ENCODE measurements at regions not wholly inside any gene's neighbourhood (a gene's known extent, or its start where the extent isn't known, plus 50 kb on each side); places are given as distances from the start of the nearest gene placed in this dataset.
"Not testable (repeated sequence)": the region's sequence is repeated elsewhere in the genome, so short reads cannot be mapped to it uniquely, and the experiment has no call there.

- no peak overlapping the region for H3K4me3 ChIP-seq (IDR thresholded peaks at IDR 0.05; ENCODE audit: insufficient read depth, low read depth, low read length)
- H2AFZ ChIP-seq (ENCODE audit: low read depth): no peak overlapping the region
- no peaks in the 10 kb centered on the region for H3K27me3 ChIP-seq (ENCODE audit: insufficient read depth, low read depth)
- H3K36me3 ChIP-seq (ENCODE audit: insufficient read depth): no peaks in the 10 kb centered on the region
- no peak overlapping the region for H3K9ac ChIP-seq
- H3K4me1 ChIP-seq (ENCODE audit: low read depth, poor library complexity, severe bottlenecking): no peaks in the 10 kb centered on the region
- H4K20me1 ChIP-seq (ENCODE audit: insufficient read depth): no peaks in the 10 kb centered on the region
- no peak for TF ChIP-seq CTCF (conservative IDR thresholded peaks at IDR 0.05; ENCODE audit: low read depth, low read length)
- H3K27ac ChIP-seq: no peak overlapping the region
- H3K4me2 ChIP-seq: no peak overlapping the region
- no peaks in the 10 kb centered on the region for H3K79me2 ChIP-seq (ENCODE audit: insufficient read depth, low read depth)
These were observed 102.4 kb downstream of the DDX1 start for GRCh38 chr2:15693926-15694588.

- no peaks in the 10 kb centered on the region for H3K27me3 ChIP-seq (ENCODE audit: insufficient read depth, low read depth)
- H4K20me1 ChIP-seq (ENCODE audit: insufficient read depth): no peaks in the 10 kb centered on the region
- H3K36me3 ChIP-seq (ENCODE audit: insufficient read depth): no peaks in the 10 kb centered on the region
- no peaks in the 10 kb centered on the region for H3K4me1 ChIP-seq (ENCODE audit: low read depth, poor library complexity, severe bottlenecking)
- TF ChIP-seq CTCF (conservative IDR thresholded peaks at IDR 0.05; ENCODE audit: low read depth, low read length): no peak
- H3K4me3 ChIP-seq (IDR thresholded peaks at IDR 0.05; ENCODE audit: insufficient read depth, low read depth, low read length): no peak overlapping the region
- H3K9ac ChIP-seq: no peak overlapping the region
- H2AFZ ChIP-seq (ENCODE audit: low read depth): no peak overlapping the region
- H3K4me2 ChIP-seq: no peak overlapping the region
- no peak overlapping the region for H3K27ac ChIP-seq
- no peaks in the 10 kb centered on the region for H3K79me2 ChIP-seq (ENCODE audit: insufficient read depth, low read depth)
These were observed 102.9 kb downstream of the DDX1 start for GRCh38 chr2:15694589-15694986.

- H3K27ac ChIP-seq: no peak overlapping the region
These were observed 104.1 kb downstream of the DDX1 start for GRCh38 chr2:15695582-15696330.

GRCh38 chr2:15696606-15697170 lies 105.0 kb downstream of the DDX1 start:
- not testable (repeated sequence) for H3K36me3 ChIP-seq (ENCODE audit: insufficient read depth); H3K9ac ChIP-seq; H3K27ac ChIP-seq; H3K79me2 ChIP-seq (ENCODE audit: insufficient read depth, low read depth); H3K4me2 ChIP-seq; H3K4me1 ChIP-seq (ENCODE audit: low read depth, poor library complexity, severe bottlenecking); H3K27me3 ChIP-seq (ENCODE audit: insufficient read depth, low read depth); H3K4me3 ChIP-seq (IDR thresholded peaks at IDR 0.05; ENCODE audit: insufficient read depth, low read depth, low read length); H4K20me1 ChIP-seq (ENCODE audit: insufficient read depth); H2AFZ ChIP-seq (ENCODE audit: low read depth)

More at GRCh38 chr2:15695582-15696330, 104.1 kb downstream of the DDX1 start:
- Histone ChIP-seq H3K4me3 (IDR thresholded peaks at IDR 0.05; ENCODE audit: insufficient read depth, low read depth, low read length) (no peak overlapping the region), H2AFZ (ENCODE audit: low read depth) (no peak overlapping the region), H3K79me2 (ENCODE audit: insufficient read depth, low read depth) (no peaks in the 10 kb centered on the region), H3K27me3 (ENCODE audit: insufficient read depth, low read depth) (no peaks in the 10 kb centered on the region), H3K9ac (no peak overlapping the region), H4K20me1 (ENCODE audit: insufficient read depth) (no peaks in the 10 kb centered on the region), H3K4me1 (ENCODE audit: low read depth, poor library complexity, severe bottlenecking) (no peaks in the 10 kb centered on the region), H3K36me3 (ENCODE audit: insufficient read depth) (no peaks in the 10 kb centered on the region), H3K4me2 (no peak overlapping the region)
- TF ChIP-seq CTCF (conservative IDR thresholded peaks at IDR 0.05; ENCODE audit: low read depth, low read length): no peak

- Histone ChIP-seq H4K20me1 (ENCODE audit: insufficient read depth) (no peaks in the 10 kb centered on the region), H3K36me3 (ENCODE audit: insufficient read depth) (no peaks in the 10 kb centered on the region), H3K4me1 (ENCODE audit: low read depth, poor library complexity, severe bottlenecking) (no peaks in the 10 kb centered on the region), H3K9ac (no peak overlapping the region), H3K4me3 (IDR thresholded peaks at IDR 0.05; ENCODE audit: insufficient read depth, low read depth, low read length) (no peak overlapping the region), H3K27ac (no peak overlapping the region), H3K79me2 (ENCODE audit: insufficient read depth, low read depth) (no peaks in the 10 kb centered on the region), H3K4me2 (no peak overlapping the region), H3K27me3 (ENCODE audit: insufficient read depth, low read depth) (no peaks in the 10 kb centered on the region), H2AFZ (ENCODE audit: low read depth) (no peak overlapping the region)
- TF ChIP-seq CTCF (conservative IDR thresholded peaks at IDR 0.05; ENCODE audit: low read depth, low read length): no peak
These were observed 108.5 kb downstream of the DDX1 start for GRCh38 chr2:15700131-15700530.

Measured in KMS-11 (cell line).